ENCODE measurements at regions not wholly inside any gene's neighbourhood (a gene's known extent, or its start where the extent isn't known, plus 50 kb on each side); places are given as distances from the start of the nearest gene placed in this dataset.

- Histone ChIP-seq H3K9ac (ENCODE audit: low read depth, low read length) (no peak overlapping the region), H3K79me1 (ENCODE audit: low read depth in 1 of 2, low read length in 2 of 2) (no peaks in the 10 kb centered on the region), H2BK20ac (ENCODE audit: low read depth, low read length) (no peak overlapping the region), H4K91ac (ENCODE audit: insufficient read depth, low read depth, low read length) (no peak overlapping the region), H2BK120ac (ENCODE audit: low read depth, low read length) (no peak overlapping the region), H3K56ac (ENCODE audit: extremely low read depth, insufficient read depth, low read length) (no peak overlapping the region), H3K4ac (ENCODE audit: low read depth, low read length) (no peak overlapping the region), H4K20me1 (ENCODE audit: insufficient read depth, low read length) (no peaks in the 10 kb centered on the region), H3K27ac (ENCODE audit: insufficient read depth, low read length) (no peak overlapping the region), H2AK9ac (replicated peaks; ENCODE audit: low read depth, low read length, poor library complexity) (no peak overlapping the region), H2AFZ (replicated peaks; ENCODE audit: low read length, poor library complexity) (no peak overlapping the region), H3K18ac (ENCODE audit: low read depth, low read length) (no peak overlapping the region), H3K4me2 (ENCODE audit: low read depth, low read length) (no peak overlapping the region), H3K27me3 (ENCODE audit: control insufficient read depth, insufficient read depth, low read length) (no peaks in the 10 kb centered on the region), H3K23ac (ENCODE audit: low read depth, low read length) (no peak overlapping the region), H2BK15ac (ENCODE audit: low read depth, low read length) (no peak overlapping the region), H3K4me1 (ENCODE audit: control insufficient read depth, insufficient read depth, low read length) (no peaks in the 10 kb centered on the region), H2BK5ac (ENCODE audit: low read depth, low read length, poor library complexity, severe bottlenecking) (no peak overlapping the region), H2AK5ac (ENCODE audit: low read depth, low read length) (no peak overlapping the region), H4K5ac (ENCODE audit: low read depth, low read length) (no peak overlapping the region), H3K14ac (replicated peaks; ENCODE audit: low read depth, low read length) (no peak overlapping the region), H3K4me3 (ENCODE audit: insufficient read depth, low read depth, low read length) (no peak overlapping the region), H3K9me3 (ENCODE audit: control insufficient read depth, insufficient read depth, low read length) (peaks cover 2% of the 10 kb centered on the region; the same call in 1 of the 2 replicates), H3K9me1 (ENCODE audit: insufficient read depth, low read length) (no peaks in the 10 kb centered on the region), H4K8ac (ENCODE audit: low read depth in 2 of 2, low read length in 2 of 2) (no peak overlapping the region), H3K36me3 (ENCODE audit: control insufficient read depth, insufficient read depth, low read length) (no peaks in the 10 kb centered on the region)
- ChIA-PET CTCF (no interaction called here), POLR2A (ENCODE audit: unreplicated experiment) (no interaction called here)
- BruUV-seq (replicated peaks): no TSS peak
- dilution Hi-C loops (cut with HindIII; ENCODE audit: low sequenced_read_pairs, unreplicated experiment) (no loop called here), in situ Hi-C loops (cut with MboI; ENCODE audit: low sequenced_read_pairs) (no loop called here), intact Hi-C loops (cut with micrococcal nuclease) (no loop called here)
- no peak for DNase-seq
- WGBS, 2 experiments (ENCODE audit: extremely low coverage in 2 of 2, insufficient read length in 1 of 2): no CpG with 5 or more reads among the region's 3 CpGs
- ATAC-seq (ENCODE audit: low read depth): no peak
- TF ChIP-seq RFX5 (IDR thresholded peaks at IDR 0.05; ENCODE audit: low read depth, low read length) (no peak), SMC3 (IDR thresholded peaks at IDR 0.05; ENCODE audit: low read depth, low read length) (no peak), CEBPB (IDR thresholded peaks at IDR 0.05; ENCODE audit: low read depth, low read length) (no peak), RAD21 (IDR thresholded peaks at IDR 0.05; ENCODE audit: low read length) (no peak), BHLHE40 (IDR thresholded peaks at IDR 0.05; ENCODE audit: low read depth, low read length) (no peak), FOS (IDR thresholded peaks at IDR 0.05; ENCODE audit: low read depth, low read length) (no peak), NFE2L2 (IDR thresholded peaks at IDR 0.05; ENCODE audit: low read depth, low read length) (no peak), USF2 (IDR thresholded peaks at IDR 0.05; ENCODE audit: low read depth, low read length) (no peak), MAZ (IDR thresholded peaks at IDR 0.05; ENCODE audit: borderline replicate concordance, low read depth, low read length) (no peak)
Measured at GRCh38 chr14:28055008-28055407, 711.6 kb upstream of the FOXG1 start.

Measured in IMR-90 (cell line).